GM10266 (cell line): ENCODE measurements at regions not wholly inside any gene's neighbourhood (a gene's known extent, or its start where the extent isn't known, plus 50 kb on each side); places are given as distances from the start of the nearest gene placed in this dataset.

Source experiments
- DNase-seq: peaks from one replicate; pipeline ENCODE4 v3.0.0; 2012; ENCODE audit errors: extremely low spot score
- TF ChIP-seq, protein P1 (sequence below): IDR thresholded peaks from 2 replicates; pipeline ENCODE4 v1.5.1; 2012; ENCODE audit warnings: mild to moderate bottlenecking, low read depth; ENCODE audit not compliant: control insufficient read depth, insufficient read depth; ENCODE audit errors: missing control alignments

GRCh38 chr5:27938989-27939388 lies 900.6 kb upstream of the CDH9 start:
- TF ChIP-seq, protein P1, sequence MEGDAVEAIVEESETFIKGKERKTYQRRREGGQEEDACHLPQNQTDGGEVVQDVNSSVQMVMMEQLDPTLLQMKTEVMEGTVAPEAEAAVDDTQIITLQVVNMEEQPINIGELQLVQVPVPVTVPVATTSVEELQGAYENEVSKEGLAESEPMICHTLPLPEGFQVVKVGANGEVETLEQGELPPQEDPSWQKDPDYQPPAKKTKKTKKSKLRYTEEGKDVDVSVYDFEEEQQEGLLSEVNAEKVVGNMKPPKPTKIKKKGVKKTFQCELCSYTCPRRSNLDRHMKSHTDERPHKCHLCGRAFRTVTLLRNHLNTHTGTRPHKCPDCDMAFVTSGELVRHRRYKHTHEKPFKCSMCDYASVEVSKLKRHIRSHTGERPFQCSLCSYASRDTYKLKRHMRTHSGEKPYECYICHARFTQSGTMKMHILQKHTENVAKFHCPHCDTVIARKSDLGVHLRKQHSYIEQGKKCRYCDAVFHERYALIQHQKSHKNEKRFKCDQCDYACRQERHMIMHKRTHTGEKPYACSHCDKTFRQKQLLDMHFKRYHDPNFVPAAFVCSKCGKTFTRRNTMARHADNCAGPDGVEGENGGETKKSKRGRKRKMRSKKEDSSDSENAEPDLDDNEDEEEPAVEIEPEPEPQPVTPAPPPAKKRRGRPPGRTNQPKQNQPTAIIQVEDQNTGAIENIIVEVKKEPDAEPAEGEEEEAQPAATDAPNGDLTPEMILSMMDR: no peak
- DNase-seq: no peak

DNA sequence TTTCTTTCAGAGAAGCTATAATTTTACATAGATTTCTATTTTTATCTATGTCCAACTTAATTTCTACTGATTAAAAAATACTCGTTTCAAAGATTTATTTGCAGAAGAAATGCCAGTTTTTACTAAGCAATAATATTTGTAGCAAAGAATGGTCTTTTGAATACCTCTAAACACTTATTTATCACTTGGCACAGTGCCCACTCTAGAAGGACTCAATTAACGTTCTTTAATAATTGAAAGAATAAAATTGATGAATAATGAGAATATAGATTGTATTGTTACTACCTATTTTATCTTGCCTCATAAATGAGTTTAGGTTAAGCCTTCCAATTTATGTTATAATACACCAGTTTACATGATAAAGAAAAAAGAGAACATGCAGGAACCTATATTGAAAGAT lies 889.7 kb upstream of the CDH9 start:
- no peak for DNase-seq
- TF ChIP-seq, protein P1: no peak

DNA sequence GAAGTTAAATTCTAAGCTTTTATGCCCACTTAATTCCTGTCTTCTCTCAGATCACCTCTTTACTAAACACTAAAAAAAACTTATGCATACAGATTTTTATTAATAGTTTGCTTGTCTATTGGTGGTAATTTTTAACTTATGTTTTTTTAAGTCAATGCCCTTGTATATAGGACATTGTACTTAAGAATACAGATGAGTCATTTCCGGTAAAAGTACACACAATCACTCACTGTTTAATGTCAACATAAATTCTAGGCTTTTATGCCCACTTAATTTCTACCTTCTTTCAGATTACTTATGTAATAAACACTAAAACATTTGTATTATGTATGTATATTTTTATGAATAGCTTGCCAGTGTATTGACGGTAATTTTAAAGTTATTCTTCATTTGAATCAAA lies 872.8 kb upstream of the CDH9 start:
- TF ChIP-seq, protein P1: no peak

DNA sequence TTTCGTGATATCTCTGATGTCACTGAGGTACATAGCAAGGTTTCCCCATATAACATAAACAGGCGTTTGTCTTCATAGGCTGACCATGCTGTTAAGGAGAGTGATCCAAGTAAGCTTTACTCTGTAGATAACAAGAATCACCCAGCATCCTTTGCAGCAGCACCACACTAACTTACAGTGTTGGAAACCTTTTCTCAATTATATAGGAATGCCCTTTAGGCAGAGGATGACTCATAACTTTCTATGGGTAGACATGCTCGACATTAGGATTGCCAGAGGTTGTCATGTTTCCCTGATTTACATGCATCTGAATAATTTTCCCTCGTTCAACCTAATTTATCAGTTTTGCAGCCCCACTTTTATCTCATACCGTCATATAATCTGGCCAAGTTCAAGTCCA lies 870.0 kb upstream of the CDH9 start:
- TF ChIP-seq, protein P1: no peak
- DNase-seq: no peak

More for the DNA sequence above, 872.8 kb upstream of the CDH9 start:
- no peak for DNase-seq

GRCh38 chr5:27906931-27907601 lies 868.7 kb upstream of the CDH9 start:
- DNase-seq: no peak
- TF ChIP-seq, protein P1: no peak

- no peak for DNase-seq
- TF ChIP-seq, protein P1: no peak
These were observed 868.1 kb upstream of the CDH9 start for GRCh38 chr5:27906481-27906880.

DNA sequence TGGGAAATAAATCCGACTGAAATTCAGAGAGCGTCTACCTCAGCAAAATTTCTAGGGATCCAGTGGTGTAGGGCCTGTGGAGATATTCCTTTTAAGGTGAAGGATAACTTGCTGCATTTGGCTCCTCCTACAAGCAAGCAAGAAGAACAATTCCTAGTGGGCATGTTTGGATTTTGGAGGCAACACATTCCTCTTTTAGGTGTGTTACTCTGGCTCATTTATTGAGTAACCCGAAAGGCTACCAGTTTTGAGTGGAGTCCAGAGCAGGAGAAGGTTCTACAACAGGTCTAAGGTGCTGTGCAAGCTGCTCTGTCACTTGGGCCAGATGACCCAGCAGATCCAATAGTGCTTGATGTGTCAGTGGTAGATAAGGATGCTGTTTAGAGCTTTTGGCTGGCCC lies 862.4 kb upstream of the CDH9 start:
- no peak for DNase-seq
- TF ChIP-seq, protein P1: no peak
